ENCODE measurements at regions not wholly inside any gene's neighbourhood (a gene's known extent, or its start where the extent isn't known, plus 50 kb on each side); places are given as distances from the start of the nearest gene placed in this dataset.

- TF ChIP-seq, protein P1, sequence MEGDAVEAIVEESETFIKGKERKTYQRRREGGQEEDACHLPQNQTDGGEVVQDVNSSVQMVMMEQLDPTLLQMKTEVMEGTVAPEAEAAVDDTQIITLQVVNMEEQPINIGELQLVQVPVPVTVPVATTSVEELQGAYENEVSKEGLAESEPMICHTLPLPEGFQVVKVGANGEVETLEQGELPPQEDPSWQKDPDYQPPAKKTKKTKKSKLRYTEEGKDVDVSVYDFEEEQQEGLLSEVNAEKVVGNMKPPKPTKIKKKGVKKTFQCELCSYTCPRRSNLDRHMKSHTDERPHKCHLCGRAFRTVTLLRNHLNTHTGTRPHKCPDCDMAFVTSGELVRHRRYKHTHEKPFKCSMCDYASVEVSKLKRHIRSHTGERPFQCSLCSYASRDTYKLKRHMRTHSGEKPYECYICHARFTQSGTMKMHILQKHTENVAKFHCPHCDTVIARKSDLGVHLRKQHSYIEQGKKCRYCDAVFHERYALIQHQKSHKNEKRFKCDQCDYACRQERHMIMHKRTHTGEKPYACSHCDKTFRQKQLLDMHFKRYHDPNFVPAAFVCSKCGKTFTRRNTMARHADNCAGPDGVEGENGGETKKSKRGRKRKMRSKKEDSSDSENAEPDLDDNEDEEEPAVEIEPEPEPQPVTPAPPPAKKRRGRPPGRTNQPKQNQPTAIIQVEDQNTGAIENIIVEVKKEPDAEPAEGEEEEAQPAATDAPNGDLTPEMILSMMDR (IDR thresholded peaks at IDR 0.05): no peak
- Mint-ChIP-seq H3K9me3 (peaks cover 61% of the 10 kb centered on the region), H3K27me3 (ENCODE audit: insufficient read depth) (no peaks in the 10 kb centered on the region), H3K4me1 (ENCODE audit: low read depth) (no peaks in the 10 kb centered on the region), H3K36me3 (ENCODE audit: low read depth) (no peaks in the 10 kb centered on the region; the same call in 1 of the 2 replicates), H3K4me3 (no peak overlapping the region), H3K27ac (no peak overlapping the region)
- no peak for DNase-seq
These were observed 1075.0 kb downstream of the BRD1 start for GRCh38 chr22:48752451-48753380.

- Mint-ChIP-seq H3K9me3 (peaks cover 60% of the 10 kb centered on the region), H3K4me3 (no peak overlapping the region), H3K36me3 (ENCODE audit: low read depth) (no peaks in the 10 kb centered on the region; the same call in 1 of the 2 replicates), H3K27ac (no peak overlapping the region), H3K4me1 (ENCODE audit: low read depth) (no peaks in the 10 kb centered on the region), H3K27me3 (ENCODE audit: insufficient read depth) (no peaks in the 10 kb centered on the region)
- no peak for DNase-seq
- TF ChIP-seq, protein P1 (IDR thresholded peaks at IDR 0.05): no peak
These were observed 1075.9 kb downstream of the BRD1 start for GRCh38 chr22:48751539-48752437.

- TF ChIP-seq, protein P1 (IDR thresholded peaks at IDR 0.05): no peak
- Mint-ChIP-seq H3K4me1 (ENCODE audit: low read depth) (no peaks in the 10 kb centered on the region), H3K27ac (no peak overlapping the region), H3K4me3 (no peak overlapping the region), H3K36me3 (ENCODE audit: low read depth) (peaks cover 4% of the 10 kb centered on the region; the same call in 1 of the 2 replicates), H3K27me3 (ENCODE audit: insufficient read depth) (no peaks in the 10 kb centered on the region), H3K9me3 (peaks cover 60% of the 10 kb centered on the region)
- DNase-seq: no peak
These were observed 1076.7 kb downstream of the BRD1 start for GRCh38 chr22:48750826-48751440.

GRCh38 chr22:48750282-48750681 is 1077.4 kb downstream of the BRD1 start:
- H3K4me1 Mint-ChIP-seq (ENCODE audit: low read depth): no peaks in the 10 kb centered on the region
- H3K4me3 Mint-ChIP-seq: no peak overlapping the region
- no peak overlapping the region for H3K27ac Mint-ChIP-seq
- TF ChIP-seq, protein P1 (IDR thresholded peaks at IDR 0.05): no peak
- peaks cover 4% of the 10 kb centered on the region; the same call in 1 of the 2 replicates for H3K36me3 Mint-ChIP-seq (ENCODE audit: low read depth)
- no peak for DNase-seq
- H3K27me3 Mint-ChIP-seq (ENCODE audit: insufficient read depth): no peaks in the 10 kb centered on the region
- peaks cover 60% of the 10 kb centered on the region for H3K9me3 Mint-ChIP-seq

DNA sequence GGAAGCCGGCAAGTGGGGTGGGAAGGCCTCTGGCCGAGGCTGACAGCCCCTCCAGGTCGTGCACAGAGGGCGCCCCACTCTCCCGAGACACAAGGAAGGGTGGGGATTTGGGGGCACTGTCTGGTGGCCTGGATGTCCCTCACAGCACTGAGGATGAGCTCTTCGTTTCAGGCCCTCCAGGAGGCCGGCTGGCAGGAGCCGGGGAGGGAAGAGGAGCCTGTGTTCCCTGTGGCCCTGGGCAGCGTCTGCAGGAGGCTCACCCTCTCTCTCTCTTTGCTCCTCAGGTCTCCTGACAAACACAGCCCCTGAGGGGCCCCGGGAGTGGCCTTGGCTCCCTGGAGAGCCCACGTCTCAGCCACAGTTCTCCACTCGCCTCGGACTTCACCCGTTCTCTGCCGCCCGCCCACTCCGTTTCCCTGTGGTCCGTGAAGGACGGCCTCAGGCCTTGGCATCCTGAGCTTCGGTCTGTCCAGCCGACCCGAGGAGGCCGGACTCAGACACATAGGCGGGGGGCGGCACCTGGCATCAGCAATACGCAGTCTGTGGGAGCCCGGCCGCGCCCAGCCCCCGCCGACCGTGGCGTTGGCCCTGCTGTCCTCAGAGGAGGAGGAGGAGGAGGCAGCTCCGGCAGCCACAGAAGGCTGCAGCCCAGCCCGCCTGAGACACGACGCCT is 1078.0 kb downstream of the BRD1 start:
- Mint-ChIP-seq H3K27ac (no peak overlapping the region), H3K4me3 (no peak overlapping the region), H3K27me3 (ENCODE audit: insufficient read depth) (no peaks in the 10 kb centered on the region), H3K36me3 (ENCODE audit: low read depth) (peaks cover 4% of the 10 kb centered on the region; the same call in 1 of the 2 replicates), H3K9me3 (peaks cover 59% of the 10 kb centered on the region), H3K4me1 (ENCODE audit: low read depth) (no peaks in the 10 kb centered on the region)
- DNase-seq: no peak
- TF ChIP-seq, protein P1 (IDR thresholded peaks at IDR 0.05): no peak
